Neural cell (in vitro differentiated cells): ENCODE measurements at regions not wholly inside any gene's neighbourhood (a gene's known extent, or its start where the extent isn't known, plus 50 kb on each side); places are given as distances from the start of the nearest gene placed in this dataset.
"Not testable (repeated sequence)": the region's sequence is repeated elsewhere in the genome, so short reads cannot be mapped to it uniquely, and the experiment has no call there.

Experiments used
- EP300 ChIP-seq: fragments of 450-650 bp; conservative IDR thresholded peaks from 2 replicates; pipeline ENCODE4 v1.6.1; 2014; ENCODE audit warnings: antibody characterized with exemption, mild to moderate bottlenecking, moderate library complexity; ENCODE audit not compliant: poor library complexity, severe bottlenecking
- EZH2 ChIP-seq: fragments of 200-600, 300-800 bp; shearing (Covaris generic), sonication (generic); IDR thresholded peaks from 2 replicates; pipeline ENCODE4 v1.6.1; 2014; ENCODE audit warnings: antibody characterized with exemption, low read length, borderline replicate concordance, mild to moderate bottlenecking; ENCODE audit not compliant: insufficient read depth, poor library complexity, severe bottlenecking
- MXI1 ChIP-seq: fragments of 450-650 bp; conservative IDR thresholded peaks from 2 replicates; pipeline ENCODE4 v1.6.1; 2014; ENCODE audit warnings: antibody characterized with exemption, mild to moderate bottlenecking; ENCODE audit not compliant: poor library complexity, severe bottlenecking
- POLR2AphosphoS5 ChIP-seq: IDR thresholded peaks from 2 replicates; pipeline ENCODE4 v1.6.1; 2012
- RAD21 ChIP-seq: fragments of 450-650 bp; conservative IDR thresholded peaks from 2 replicates; pipeline ENCODE4 v1.6.1; 2014; ENCODE audit warnings: antibody characterized with exemption, mild to moderate bottlenecking, moderate library complexity
- REST ChIP-seq: IDR thresholded peaks from 2 replicates; pipeline ENCODE4 v1.6.1; 2012; ENCODE audit warnings: borderline replicate concordance
- SMC3 ChIP-seq: fragments of 450-650 bp; conservative IDR thresholded peaks from 2 replicates; pipeline ENCODE4 v1.6.1; 2014; ENCODE audit warnings: antibody characterized with exemption, mild to moderate bottlenecking, moderate library complexity; ENCODE audit not compliant: poor library complexity
- TAF1 ChIP-seq: IDR thresholded peaks from 2 replicates; pipeline ENCODE4 v1.6.1; 2012; ENCODE audit warnings: low read depth
- TF ChIP-seq, protein P1 (sequence below): fragments of 450-650 bp; IDR thresholded peaks from 2 replicates; pipeline ENCODE4 v1.5.1; 2014; ENCODE audit warnings: antibody characterized with exemption, mild to moderate bottlenecking, moderate library complexity; ENCODE audit not compliant: poor library complexity, severe bottlenecking

DNA sequence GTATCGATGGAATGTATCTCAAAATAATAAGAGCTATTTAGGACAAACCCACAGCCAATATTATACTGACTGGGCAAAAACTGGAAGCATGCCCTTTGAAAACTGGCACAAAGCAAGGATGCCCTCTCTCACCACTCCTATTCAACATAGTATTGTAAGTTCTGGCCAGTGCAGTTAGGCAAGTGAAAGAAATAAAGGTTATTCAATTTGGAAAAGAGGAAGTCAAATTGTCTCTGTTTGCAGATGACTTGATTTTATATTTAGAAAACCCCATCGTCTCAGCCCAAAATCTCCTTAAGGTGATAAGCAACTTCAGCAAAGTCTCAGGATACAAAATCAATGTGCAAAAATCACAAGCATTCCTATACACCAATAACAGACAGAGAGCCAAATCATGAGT lies 77.7 kb upstream of the NAMPT start:
- not testable (repeated sequence) for TF ChIP-seq POLR2AphosphoS5, EZH2, REST, RAD21, EP300, TAF1, SMC3, MXI1
- TF ChIP-seq, protein P1, sequence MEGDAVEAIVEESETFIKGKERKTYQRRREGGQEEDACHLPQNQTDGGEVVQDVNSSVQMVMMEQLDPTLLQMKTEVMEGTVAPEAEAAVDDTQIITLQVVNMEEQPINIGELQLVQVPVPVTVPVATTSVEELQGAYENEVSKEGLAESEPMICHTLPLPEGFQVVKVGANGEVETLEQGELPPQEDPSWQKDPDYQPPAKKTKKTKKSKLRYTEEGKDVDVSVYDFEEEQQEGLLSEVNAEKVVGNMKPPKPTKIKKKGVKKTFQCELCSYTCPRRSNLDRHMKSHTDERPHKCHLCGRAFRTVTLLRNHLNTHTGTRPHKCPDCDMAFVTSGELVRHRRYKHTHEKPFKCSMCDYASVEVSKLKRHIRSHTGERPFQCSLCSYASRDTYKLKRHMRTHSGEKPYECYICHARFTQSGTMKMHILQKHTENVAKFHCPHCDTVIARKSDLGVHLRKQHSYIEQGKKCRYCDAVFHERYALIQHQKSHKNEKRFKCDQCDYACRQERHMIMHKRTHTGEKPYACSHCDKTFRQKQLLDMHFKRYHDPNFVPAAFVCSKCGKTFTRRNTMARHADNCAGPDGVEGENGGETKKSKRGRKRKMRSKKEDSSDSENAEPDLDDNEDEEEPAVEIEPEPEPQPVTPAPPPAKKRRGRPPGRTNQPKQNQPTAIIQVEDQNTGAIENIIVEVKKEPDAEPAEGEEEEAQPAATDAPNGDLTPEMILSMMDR, result not testable (repeated sequence)
